ENCODE measurements at regions not wholly inside any gene's neighbourhood (a gene's known extent, or its start where the extent isn't known, plus 50 kb on each side); places are given as distances from the start of the nearest gene placed in this dataset.
"Not testable (repeated sequence)": the region's sequence is repeated elsewhere in the genome, so short reads cannot be mapped to it uniquely, and the experiment has no call there.

- no peak for DNase-seq
These were observed 220.5 kb downstream of the KCNRG start for GRCh38 chr13:50235604-50236342.

- no peak for DNase-seq
These were observed 221.7 kb downstream of the KCNRG start for GRCh38 chr13:50236898-50237318.

- no peak for DNase-seq
These were observed 223.7 kb downstream of the KCNRG start for GRCh38 chr13:50238922-50239321.

GRCh38 chr13:50241479-50241878 is 226.2 kb downstream of the KCNRG start:
- DNase-seq, result no peak

GRCh38 chr13:50243931-50244330 is 228.7 kb downstream of the KCNRG start:
- no peak for DNase-seq

- no peak for DNase-seq
These were observed 229.1 kb downstream of the KCNRG start for GRCh38 chr13:50244355-50244712.

GRCh38 chr13:50244713-50245574 is 229.7 kb downstream of the KCNRG start:
- peak; percentile 63 for DNase-seq

GRCh38 chr13:50247223-50247622 is 232.0 kb downstream of the KCNRG start:
- DNase-seq, result no peak

GRCh38 chr13:50248516-50249143 is 233.4 kb downstream of the KCNRG start:
- DNase-seq, result no peak

GRCh38 chr13:50249144-50249521 is 233.9 kb downstream of the KCNRG start:
- no peak for DNase-seq

- DNase-seq, result no peak
These were observed 235.2 kb downstream of the KCNRG start for GRCh38 chr13:50250401-50250800.

- DNase-seq, result no peak
These were observed 240.4 kb downstream of the KCNRG start for GRCh38 chr13:50255639-50256038.

GRCh38 chr13:50256536-50257321 is 241.5 kb downstream of the KCNRG start:
- not testable (repeated sequence) for DNase-seq

GRCh38 chr13:50257646-50258045 is 242.4 kb downstream of the KCNRG start:
- no peak for DNase-seq

- DNase-seq, result no peak
These were observed 246.1 kb downstream of the KCNRG start for GRCh38 chr13:50261130-50261901.

- no peak for DNase-seq
These were observed 251.8 kb downstream of the KCNRG start for GRCh38 chr13:50267066-50267465.

GRCh38 chr13:50267917-50268316 is 252.7 kb downstream of the KCNRG start:
- DNase-seq, result no peak

- no peak for DNase-seq
These were observed 253.3 kb downstream of the KCNRG start for GRCh38 chr13:50268500-50268899.

- no peak for DNase-seq
These were observed 258.9 kb downstream of the KCNRG start for GRCh38 chr13:50274181-50274580.

GRCh38 chr13:50275392-50276063 is 260.3 kb downstream of the KCNRG start:
- DNase-seq, result no peak

GRCh38 chr13:50276550-50276949 is 261.3 kb downstream of the KCNRG start:
- no peak for DNase-seq

- no peak for DNase-seq
These were observed 261.9 kb downstream of the KCNRG start for GRCh38 chr13:50277127-50277526.
